AG09319 (cell line): ENCODE measurements at regions not wholly inside any gene's neighbourhood (a gene's known extent, or its start where the extent isn't known, plus 50 kb on each side); places are given as distances from the start of the nearest gene placed in this dataset.

Experiments used
- DNase-seq: peaks from one replicate; pipeline ENCODE4 v3.0.0-alpha.2; 2010; ENCODE audit warnings: low read depth; ENCODE audit errors: extremely low read depth
- CTCF ChIP-seq: IDR thresholded peaks from 2 replicates; pipeline ENCODE4 v1.5.1; 2011; ENCODE audit warnings: low read depth, mild to moderate bottlenecking, inconsistent platforms, low read length, moderate library complexity

GRCh38 chr18:61225336-61225735 is 107.9 kb upstream of the CDH20 start:
- no peak for DNase-seq
- TF ChIP-seq CTCF, result no peak

- TF ChIP-seq CTCF, result no peak
Measured at GRCh38 chr18:61236356-61237057, 96.7 kb upstream of the CDH20 start.

GRCh38 chr18:61237529-61237928 is 95.7 kb upstream of the CDH20 start:
- TF ChIP-seq CTCF, result no peak
- DNase-seq, result no peak

More at GRCh38 chr18:61236356-61237057, 96.7 kb upstream of the CDH20 start:
- DNase-seq, result no peak

- TF ChIP-seq CTCF, result no peak
- DNase-seq, result no peak
Measured at GRCh38 chr18:61239051-61239450, 94.2 kb upstream of the CDH20 start.

- no peak for DNase-seq
- no peak for TF ChIP-seq CTCF
Measured at GRCh38 chr18:61241260-61241853, 91.9 kb upstream of the CDH20 start.

GRCh38 chr18:61244632-61245031 is 88.6 kb upstream of the CDH20 start:
- no peak for TF ChIP-seq CTCF
- no peak for DNase-seq

GRCh38 chr18:61245276-61245675 is 88.0 kb upstream of the CDH20 start:
- DNase-seq, result no peak
- no peak for TF ChIP-seq CTCF
